Brain pericyte (primary cell): ENCODE measurements at regions not wholly inside any gene's neighbourhood (a gene's known extent, or its start where the extent isn't known, plus 50 kb on each side); places are given as distances from the start of the nearest gene placed in this dataset.

Source experiments
- DNase-seq: peaks from one replicate; pipeline ENCODE4 v3.0.0-alpha.2; 2012; ENCODE audit warnings: low read depth, low spot score

DNA sequence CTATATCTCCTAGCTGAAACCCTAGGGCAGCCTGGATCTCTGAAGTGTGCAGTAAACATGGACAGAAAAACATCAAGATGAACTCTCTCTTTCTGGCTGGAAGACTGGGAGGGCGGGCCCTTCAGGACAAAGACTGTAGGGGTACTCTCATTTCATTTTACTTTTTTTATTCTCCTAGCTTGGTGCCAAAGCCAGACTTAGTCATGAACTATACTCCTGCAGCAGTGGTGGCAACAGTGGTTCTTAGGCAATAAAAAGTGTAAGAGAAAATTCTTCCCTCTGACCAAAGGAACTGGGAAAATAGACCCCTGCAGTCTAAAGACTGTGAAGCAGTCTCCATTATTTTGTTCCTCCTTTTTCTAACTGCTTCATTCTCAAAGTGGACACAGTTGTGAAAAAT lies 213.8 kb upstream of the JUN start:
- DNase-seq: no peak

DNA sequence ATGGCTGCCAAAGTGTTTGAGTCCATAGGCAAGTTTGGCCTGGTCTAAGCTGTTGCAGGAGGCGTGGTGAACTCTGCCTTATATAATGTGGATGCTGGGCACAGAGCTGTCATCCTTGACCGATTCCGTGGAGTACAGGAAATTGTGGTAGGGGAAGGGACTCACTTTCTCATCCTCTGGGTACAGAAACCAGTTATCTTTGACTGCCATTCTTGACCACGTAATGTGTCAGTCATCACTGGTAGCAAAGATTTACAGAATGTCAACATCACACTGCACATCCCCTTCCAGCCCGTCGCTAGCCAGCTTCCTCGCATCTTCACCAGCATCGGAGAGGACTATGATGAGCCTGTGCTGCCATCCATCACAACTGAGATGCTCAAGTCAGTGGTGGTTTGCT lies 215.8 kb upstream of the JUN start:
- DNase-seq: no peak

DNA sequence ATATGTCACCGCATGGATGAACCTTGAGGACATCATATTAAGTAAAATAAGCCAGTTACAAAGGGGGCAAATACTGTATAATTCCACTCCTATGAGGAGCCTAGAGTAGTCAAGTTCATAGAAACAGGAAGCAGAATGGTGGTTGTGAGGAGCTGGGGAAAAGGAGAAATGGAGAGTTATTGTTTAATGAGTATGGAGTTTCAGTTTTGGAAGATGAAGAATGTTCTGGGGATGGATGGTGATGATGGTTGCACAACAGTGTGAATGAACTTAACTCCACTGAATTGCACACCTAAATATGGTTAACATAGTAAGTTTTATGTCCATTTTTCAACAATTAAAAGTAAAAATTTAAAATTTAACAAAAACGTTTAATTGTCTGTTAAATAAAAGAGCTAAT lies 220.9 kb upstream of the JUN start:
- no peak for DNase-seq

DNA sequence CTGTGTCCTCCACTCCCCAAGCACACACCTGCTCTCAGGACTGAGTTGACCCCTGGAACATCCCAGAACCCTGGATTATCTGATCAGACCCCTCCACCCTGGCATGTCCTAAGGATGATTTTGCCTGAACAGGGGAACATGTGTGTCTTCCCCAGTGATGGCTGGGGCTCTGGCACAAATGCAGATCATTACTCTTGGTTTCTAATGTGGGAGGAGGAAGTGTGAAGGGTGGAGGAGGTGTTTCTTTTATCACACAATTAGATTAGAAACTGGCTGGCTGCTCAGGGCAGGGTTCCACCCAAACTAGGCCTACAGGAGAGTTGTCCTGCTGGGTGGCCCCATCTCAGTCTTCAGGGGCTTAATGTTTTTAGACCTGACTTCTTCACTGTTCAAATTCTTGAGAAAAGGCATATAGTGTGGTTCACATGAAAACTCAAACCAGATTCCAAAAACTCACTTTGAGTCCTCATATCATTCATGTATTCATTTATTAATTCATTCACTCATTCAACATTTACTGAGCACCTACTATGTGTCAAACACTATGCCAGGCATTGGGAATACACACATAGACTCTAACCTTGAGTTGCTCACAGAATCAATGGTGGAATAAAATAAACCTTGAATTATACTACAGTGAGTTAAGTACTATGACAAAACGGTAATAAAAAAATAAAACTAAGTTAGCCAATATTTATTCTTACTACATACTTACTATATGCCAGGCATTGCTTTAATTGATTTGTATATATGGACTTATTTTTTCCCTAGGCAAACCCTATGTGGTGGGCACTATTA lies 221.8 kb upstream of the JUN start:
- no peak for DNase-seq

DNA sequence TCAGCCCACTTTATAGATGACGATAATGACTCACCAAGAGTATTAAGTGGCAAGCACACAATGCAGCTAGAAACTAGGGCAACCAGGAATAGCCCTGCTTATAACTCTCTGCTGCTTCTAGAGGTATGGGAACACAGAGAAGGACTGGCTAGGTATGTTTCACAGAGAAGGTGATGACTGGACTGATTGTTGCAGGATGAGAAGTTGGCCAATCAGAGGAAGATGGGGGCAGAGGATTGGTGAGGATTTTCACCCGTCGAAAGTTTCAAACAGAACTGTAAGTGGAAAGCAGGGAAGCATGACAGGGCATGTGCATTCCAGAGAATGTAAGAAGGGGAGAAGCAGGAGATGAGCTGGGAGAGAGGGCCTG lies 222.4 kb upstream of the JUN start:
- no peak for DNase-seq

DNA sequence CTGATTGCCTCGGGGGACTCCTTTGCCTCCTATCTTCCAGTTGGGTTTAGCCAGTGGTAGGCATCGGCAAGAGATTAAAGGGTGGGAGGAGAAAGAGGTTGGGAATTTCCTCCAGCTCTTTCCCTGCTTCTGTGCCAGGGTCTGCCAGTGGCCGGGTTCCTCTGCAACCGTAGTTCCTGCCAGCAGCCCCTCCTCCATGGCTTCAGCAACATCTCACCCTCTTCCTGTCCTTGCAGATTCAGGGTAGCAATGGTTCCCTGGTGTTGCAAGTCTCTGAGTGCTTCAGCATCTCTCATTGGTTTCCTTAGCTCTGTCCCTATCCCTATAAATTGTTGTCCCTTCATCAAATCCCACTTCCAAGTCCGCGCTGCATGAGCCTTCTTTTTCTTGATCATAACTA lies 223.1 kb upstream of the JUN start:
- no peak for DNase-seq

DNA sequence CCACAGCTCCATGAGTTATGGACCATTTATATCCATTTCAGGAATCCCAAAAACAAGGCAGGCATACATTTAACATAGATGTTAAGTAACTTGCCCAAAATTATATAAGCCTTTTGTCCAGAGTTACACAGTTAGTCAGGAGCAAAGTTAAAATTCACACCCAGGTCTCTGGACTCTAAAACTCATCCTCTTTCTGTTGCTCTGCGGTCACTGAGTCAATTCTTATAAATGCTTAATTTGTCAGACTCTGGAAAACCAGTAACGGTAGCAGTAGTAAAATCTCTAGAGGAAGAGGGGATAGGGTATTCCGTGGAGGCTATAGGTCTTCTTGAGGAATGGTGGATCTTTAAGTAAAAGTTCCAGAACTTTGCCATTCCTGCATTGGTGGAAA lies 223.6 kb upstream of the JUN start:
- no peak for DNase-seq

DNA sequence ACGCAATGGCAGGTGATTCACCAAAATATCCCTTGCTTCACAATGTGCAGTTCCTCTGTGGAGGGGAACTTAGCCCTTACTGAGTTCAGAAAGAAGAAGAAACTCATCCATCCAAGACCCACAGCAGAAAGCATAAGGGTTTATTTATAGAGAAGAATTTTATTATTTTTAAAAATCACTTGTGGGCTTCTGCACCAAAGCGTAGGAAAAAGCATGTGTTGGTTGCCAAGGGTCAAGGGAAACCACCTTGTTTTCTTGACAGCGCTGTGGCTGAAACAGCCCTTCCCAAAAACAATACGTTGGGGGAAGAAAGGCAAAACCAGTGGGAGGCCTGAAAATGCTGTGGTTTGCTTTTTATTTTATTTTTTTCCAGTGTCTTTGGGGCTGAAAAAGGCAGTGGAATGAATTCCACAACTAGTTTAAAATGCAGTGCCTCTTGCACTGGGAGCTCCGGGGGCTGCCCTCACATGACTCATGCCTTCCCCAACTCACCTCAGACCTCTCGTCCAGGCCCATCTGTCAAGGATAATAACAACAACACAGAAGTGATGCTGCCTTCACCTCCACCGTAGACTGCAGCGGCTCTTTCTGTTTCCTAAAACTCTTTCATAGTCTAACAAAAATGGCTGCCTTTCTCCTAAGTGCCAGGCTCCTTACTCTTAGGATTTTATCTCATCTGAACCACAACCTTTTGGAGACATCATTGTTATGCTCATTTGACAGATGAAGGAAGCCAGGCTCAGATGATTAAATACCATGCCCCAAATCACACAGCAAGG lies 224.2 kb upstream of the JUN start:
- DNase-seq: peak; percentile 80

DNA sequence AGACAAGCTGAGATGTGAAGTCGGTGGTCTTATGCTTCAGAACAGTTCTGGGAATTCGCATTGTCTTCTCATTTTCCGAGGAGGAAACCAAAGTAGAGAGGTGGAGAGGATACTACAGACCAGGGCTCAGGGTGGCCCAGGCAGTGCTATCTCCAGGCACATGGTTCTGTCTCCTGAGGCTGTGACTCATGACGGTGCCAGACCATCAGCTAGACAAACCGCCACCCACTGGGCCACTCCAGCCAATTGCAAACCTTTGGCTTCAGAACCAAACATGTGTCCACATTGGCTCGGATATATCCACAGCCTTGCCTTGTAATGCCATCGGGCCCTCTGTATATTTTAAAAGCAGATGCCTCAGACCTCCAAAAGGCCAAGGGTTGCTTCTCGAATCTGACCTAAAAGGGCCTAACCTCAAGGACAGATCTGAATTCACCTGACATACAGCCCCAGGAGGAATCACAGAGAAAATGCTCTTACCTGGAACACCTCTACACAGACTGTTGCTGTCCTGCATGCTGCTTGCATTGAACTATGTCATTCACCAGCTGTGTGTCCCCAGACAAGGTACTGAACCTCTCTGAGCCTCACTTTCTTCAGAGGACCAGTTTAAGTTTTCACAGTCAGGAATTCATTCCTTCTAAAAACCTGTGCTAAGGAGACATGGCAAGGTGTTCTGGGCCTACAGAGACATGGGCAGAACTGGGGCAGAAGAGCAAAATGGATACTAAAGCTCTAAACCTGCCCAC lies 224.9 kb upstream of the JUN start:
- no peak for DNase-seq

DNA sequence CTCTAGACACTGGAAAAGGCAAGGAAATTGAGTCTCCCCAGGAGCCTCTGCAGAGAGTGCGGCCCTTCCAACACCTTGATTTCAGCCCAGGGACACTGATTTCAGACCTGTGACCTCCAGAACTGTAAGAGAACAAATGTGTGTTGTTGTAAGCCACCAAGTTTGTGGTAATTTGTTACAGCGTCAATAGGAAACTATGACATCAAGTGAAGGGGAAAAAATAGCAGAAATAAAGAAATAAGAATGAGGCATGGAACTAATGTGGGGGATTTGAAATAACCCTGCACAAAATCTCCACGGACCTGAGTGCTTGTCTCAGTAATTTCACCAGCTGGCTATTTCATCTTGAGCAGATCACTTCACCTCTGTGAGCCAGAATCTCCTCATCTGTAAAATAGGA lies 227.8 kb upstream of the JUN start:
- no peak for DNase-seq

DNA sequence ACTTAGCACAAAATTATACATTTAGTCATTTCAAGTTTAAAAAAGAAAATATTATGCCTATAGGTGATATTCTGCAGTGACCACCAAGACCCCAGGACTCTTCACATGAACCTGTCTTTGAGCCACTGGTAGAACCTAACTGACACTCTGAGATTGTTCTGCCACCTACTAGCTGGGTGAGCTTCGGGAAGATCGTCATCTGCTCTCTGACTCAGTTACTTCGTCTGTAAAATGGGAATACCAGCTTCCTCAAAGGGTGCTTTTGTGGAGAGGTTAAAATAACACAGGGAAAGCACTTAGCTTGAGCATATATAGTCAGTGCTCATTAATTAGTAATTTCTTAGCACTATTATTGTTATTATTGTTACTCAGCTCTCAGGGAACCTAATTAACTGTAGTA lies 228.5 kb upstream of the JUN start:
- no peak for DNase-seq

DNA sequence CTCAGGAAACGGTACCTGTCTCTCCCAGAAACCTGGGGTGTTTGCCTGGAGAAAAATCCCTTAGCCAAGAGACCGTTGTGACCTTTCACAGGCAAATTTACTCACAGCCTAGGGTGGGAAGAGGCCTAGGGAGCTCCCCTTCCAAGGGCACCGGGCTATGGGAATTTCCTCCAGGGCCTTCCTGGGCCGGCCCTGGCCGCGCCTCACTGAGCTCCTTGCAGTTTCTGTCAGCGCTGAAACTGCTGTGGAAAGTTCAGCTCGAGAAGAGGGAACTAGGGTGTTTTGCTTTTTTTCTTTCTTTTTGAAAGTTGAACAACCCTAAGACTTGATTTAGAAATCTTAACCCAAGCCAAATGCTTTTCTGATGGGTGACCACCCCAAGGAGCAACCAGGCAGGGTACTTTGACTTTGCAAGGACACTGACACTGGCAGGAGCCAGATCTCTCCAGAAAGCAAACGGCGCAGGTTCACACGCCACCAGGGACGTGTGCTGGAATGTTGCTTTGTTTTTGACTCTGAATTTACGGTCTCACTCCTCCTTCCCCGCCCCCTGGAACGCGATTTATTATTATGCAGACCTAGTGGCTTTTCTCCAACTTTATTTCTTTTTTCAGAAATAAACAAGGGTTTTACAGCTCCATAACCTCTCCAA lies 229.6 kb upstream of the JUN start:
- no peak for DNase-seq

DNA sequence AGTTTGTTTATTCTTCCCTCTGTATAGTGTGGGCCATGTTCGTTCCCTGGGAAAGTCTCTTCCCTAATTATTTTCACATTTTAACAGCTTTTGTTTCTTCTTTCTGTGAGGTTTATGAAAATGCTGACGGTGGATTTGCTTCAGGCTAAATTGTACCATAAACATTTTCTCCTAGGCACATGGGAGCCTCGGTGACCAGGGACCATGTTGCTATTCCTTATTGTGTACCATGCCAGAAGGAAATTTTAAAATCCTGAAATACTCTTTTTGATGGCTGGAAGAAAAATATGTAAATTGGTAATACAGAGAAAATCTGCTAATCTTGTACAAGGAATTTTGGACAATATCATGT lies 230.1 kb upstream of the JUN start:
- no peak for DNase-seq

DNA sequence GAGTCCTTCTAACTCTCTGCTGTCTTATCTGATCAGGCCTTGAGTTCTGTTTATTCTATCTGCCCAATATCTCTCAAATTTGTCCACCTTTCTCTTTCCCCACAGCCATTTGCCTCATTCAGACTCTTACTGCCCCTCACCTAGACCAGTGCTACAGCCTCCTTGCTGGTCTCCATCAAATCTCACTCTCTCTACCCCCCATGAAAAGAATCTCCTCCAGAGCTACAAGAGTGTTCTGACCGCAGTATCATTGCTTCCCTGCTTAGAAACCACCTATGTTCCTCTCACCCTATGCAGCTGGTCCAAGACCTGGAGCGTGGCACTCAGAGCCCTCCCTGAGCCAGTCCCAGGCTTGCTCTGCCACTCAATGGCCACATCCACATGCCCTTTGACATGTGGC lies 231.0 kb upstream of the JUN start:
- no peak for DNase-seq

DNA sequence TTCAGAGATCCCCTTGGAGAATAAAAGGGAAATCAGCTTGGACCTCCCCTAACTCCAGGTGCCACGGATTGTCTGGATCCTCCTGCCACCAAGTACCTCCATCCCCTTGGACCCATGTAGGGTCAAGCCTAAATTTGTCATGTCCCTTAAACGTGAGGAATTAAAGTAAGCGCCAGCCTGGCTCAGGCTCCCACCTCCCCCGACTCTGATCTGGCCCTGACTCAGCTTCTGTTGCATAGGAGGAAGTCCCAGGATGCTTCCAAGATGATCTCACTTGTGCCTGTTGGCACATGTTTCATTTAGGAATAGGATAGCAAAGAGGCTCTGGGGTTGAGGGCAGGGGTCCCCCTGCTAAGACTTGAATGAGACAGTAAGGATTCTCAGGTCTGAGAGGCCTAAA lies 231.9 kb upstream of the JUN start:
- no peak for DNase-seq

DNA sequence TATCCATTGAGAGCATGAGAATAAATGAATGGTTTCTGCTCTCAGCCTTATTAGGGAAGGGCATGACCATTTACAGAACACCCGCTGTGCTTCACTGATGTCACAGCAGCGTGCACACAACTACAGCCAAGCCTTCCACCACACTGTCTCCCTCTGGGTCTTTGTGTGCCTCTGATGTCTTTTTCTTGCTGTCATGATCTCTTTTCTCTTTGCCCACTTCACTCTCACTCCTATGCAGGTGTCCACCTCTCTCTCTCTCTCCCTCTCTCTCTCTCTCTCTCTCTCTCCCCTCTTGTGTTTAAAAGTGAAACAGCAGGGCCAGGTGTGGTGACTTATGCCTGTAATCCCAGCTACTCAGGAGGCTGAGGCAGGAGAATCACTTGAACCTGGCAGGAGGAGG lies 232.5 kb upstream of the JUN start:
- no peak for DNase-seq

DNA sequence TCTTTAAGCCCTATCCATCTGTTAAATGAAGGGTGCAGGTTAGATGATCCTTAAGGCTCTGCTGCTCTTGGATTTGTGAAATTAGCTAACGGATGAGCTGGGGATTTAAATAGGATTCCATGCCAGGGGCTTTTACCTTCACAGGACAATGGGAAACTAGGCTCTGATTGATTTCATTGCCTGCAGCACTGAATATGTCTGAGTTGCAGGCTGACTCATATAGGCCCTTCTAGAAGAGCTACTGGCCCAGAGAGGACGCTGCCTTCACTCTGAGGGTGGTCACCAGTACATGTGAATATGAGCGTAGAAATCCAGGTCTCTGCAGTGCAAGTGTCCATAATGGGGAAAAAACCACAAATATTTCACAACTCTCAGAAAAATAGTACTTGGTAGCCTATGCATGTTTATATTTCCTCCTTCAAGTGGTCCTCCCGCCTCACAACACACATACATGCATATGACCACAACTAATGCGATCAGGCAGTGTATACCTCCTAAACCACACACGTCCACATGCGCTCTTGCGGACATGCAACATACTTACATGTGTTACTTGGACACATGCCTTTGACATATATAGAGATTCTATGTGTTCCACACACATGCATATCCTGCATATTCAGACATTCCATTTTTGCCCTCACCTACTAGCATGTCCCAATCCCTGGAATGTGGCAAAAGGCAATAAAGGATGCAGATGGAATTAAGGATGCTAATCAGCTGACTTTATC lies 233.8 kb upstream of the JUN start:
- DNase-seq: no peak

DNA sequence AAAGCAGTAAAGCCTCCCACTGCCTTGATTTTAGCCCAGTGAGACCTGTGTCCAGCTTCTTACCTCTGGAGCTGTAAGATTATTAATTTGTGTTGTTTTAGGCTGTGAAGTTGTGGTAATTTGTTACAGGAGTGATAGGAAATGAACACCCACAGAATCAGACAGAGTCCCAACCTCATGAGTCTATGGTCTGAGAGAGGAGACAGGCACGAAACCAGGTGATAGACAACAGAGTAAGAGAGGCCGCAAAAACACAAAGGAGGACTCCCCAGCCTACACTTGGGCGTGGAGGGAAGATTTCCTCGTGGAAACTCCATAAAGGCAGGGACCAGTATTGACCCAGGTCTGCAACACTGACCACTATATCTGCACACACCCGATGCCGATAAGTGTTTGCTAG lies 234.6 kb upstream of the JUN start:
- no peak for DNase-seq

DNA sequence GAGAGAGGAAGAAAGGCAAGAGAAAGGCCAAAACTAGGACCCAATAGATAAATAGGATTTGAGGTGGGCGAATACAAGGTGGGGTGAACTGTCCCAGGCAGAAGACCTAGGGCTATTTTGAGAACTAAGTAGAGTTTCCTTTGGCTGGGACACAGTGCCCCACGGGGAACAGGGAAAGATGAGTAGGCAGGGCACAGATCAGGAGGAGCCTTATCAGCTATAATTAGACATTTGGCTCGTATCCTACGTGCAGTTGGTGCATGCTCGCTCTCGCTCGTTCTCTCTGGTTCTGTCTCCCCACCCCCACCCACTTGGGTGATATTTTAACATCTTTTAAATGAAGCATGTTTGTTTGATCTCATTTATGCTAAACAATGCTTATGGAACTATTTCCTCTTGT lies 235.0 kb upstream of the JUN start:
- no peak for DNase-seq

DNA sequence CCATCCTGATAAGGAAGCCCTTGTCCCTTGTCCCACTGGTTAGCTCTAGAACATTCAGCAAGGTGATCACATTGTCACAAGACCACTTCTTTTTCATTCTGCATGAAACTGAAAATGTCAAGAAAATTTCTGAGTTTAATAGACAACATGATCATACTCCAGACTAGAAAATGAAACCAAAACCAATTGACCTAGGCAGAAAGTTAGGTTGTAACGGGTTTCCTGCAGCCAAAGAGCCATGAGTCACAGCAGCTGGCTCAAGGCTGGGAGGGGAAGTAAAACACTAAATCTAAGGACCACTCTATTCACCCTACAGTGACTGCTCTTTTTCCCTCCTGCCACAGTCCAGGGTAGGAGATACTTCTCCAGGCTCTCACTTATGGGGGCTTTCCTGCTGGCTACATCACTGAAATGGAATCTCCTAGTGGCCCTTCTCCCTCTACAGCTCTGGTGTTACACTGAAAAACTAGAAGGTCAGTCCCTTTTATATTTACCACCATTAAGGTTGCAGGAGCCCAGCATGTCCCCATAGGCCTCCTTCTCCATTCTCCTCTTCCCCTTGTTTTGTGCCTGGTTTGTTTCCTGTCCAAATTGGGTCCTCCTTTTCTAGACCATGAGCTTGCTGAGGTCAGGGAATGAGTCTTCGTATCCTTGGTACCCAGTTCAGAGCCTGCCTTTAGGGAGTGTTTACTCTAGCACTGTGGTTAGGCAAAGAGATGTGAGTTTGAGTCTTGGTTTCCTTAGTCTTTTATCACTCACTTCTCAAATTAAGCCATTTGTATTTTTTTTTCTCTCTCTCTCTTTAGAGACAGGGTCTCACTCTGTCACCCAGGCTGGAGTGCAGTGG lies 236.5 kb upstream of the JUN start:
- peak; percentile 45 for DNase-seq

DNA sequence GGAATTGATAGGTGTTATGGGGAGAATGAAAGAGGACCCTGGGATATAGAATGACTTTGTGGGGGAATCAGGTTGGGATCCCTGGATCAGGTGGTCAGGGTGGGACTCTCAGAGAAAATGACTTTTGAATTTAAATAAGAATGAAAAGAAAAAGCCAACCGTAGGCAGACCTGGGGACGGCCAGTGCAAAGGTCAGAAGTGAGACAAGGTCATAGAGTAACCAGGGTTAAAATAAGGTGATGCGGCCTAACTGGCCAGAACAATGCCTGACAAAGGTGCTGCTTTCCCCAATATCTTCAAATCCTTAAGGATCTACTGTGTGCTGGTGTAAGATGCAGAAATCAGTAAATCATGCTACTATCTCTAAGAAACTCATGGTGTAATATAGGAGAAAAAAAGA lies 238.4 kb upstream of the JUN start:
- DNase-seq: no peak
